HG03280 (cell line): ENCODE measurements at regions not wholly inside any gene's neighbourhood (a gene's known extent, or its start where the extent isn't known, plus 50 kb on each side); places are given as distances from the start of the nearest gene placed in this dataset.

Source experiments
- ATAC-seq: cut with Tn5 transposase; IDR thresholded peaks from one replicate; pipeline ENCODE4 v1.9.1; 2021; ENCODE audit warnings: mild to moderate bottlenecking, moderate library complexity; ENCODE audit not compliant: unreplicated experiment

GRCh38 chr15:61299075-61299763 lies 70.1 kb upstream of the RORA start:
- no peak for ATAC-seq

GRCh38 chr15:61295239-61295638 lies 66.1 kb upstream of the RORA start:
- no peak for ATAC-seq

GRCh38 chr15:61282661-61283060 lies 53.6 kb upstream of the RORA start:
- ATAC-seq, result no peak

GRCh38 chr15:61281328-61281727 lies 52.2 kb upstream of the RORA start:
- no peak for ATAC-seq
